Heart right ventricle (tissue), 16 donors: ENCODE measurements at regions not wholly inside any gene's neighbourhood (a gene's known extent, or its start where the extent isn't known, plus 50 kb on each side); places are given as distances from the start of the nearest gene placed in this dataset.
A peak's percentile ranks its signal among the peaks of the same experiment; 100 is the strongest.
"Not testable (repeated sequence)": the region's sequence is repeated elsewhere in the genome, so short reads cannot be mapped to it uniquely, and the experiment has no call there.

Source experiments
- ATAC-seq, 8 donors: fragments of 200-7000 bp; cut with Tn5 transposase; one replicate each; pipeline ENCODE4 v1.9.1; 2020; ENCODE audit warnings: mild to moderate bottlenecking in 8 of 8, moderate library complexity in 8 of 8, moderate number of reproducible peaks in 1 of 8
- DNase-seq, 2 donors: peaks; one replicate each; pipeline ENCODE4 v3.0.0-alpha.2; 2020
- H3K27ac ChIP-seq, 10 donors: fragments of 200-600 bp; sonication (generic) in 2 of 10; one replicate each; pipeline versions ENCODE4 v1.5.0 to v1.8.0; 2020 to 2022; ENCODE audit warnings: mild to moderate bottlenecking in 3 of 10
- H3K27me3 ChIP-seq, 7 donors: fragments of 200-600 bp; one replicate each; pipeline ENCODE4 v1.8.0; 2021 to 2022; ENCODE audit warnings: mild to moderate bottlenecking in 2 of 7
- H3K36me3 ChIP-seq, 9 donors: fragments of 200-600 bp; sonication (generic) in 1 of 9; one replicate each; pipeline versions ENCODE4 v1.5.0 to v1.8.0; 2020 to 2022; ENCODE audit warnings: mild to moderate bottlenecking in 2 of 9
- H3K4me1 ChIP-seq, 9 donors: fragments of 200-600 bp; sonication (generic) in 1 of 9; one replicate each; pipeline versions ENCODE4 v1.5.0 to v1.8.0; 2020 to 2022; ENCODE audit warnings: mild to moderate bottlenecking in 4 of 9
- H3K4me3 ChIP-seq, 10 donors: fragments of 200-600 bp; sonication (generic) in 2 of 10; one replicate each; pipeline versions ENCODE4 v1.5.0 to v1.8.0; 2020 to 2022; ENCODE audit warnings: mild to moderate bottlenecking in 7 of 10, moderate library complexity in 2 of 10
- H3K9me3 ChIP-seq, 11 donors: fragments of 200-600 bp in 10 of 11; sonication (generic) in 2 of 11; one replicate each; pipeline versions ENCODE4 v1.5.0 to v1.8.0; 2013 to 2022; ENCODE audit warnings: mild to moderate bottlenecking in 2 of 11, control low read depth in 1 of 11, moderate library complexity in 1 of 11
- CTCF ChIP-seq, 9 donors: fragments of 200-600 bp; sonication (generic) in 2 of 9; IDR thresholded peaks; one replicate each; pipeline versions ENCODE4 v1.5.0 to v1.8.0; 2021 to 2022; ENCODE audit warnings: antibody characterized with exemption in 9 of 9, mild to moderate bottlenecking in 5 of 9, moderate library complexity in 1 of 9
- whole genome bisulfite sequencing, 2 donors: extraction: QIAGEN DNeasy Blood & Tissue Kit; methylation state at CpG; one replicate each; pipeline ENCODE4 v1.1.7; 2013; ENCODE audit warnings: inconsistent platforms in 1 of 2; 5-methylcytosine and 5-hydroxymethylcytosine counted together
- intact Hi-C, 10 donors: fragments of 100-400 bp; cut with DNase I; formaldehyde crosslinking; loops; one replicate each; pipeline versions ENCODE4 v1.11.1 to v1.14.2; 2022
- donor health status: Arrhythmogenic right ventricular cardiomyopathy.
- donor health status: ischemic (EF 13 %, LVEDD 7.1; RV severe dilation, severe dysfunction).
- donor health status: healthy with polysubstance abuse.
- donor health status: DM: no; HTN: yes; CAD: no.
- donor health status: DM: no; HTN: no; CAD: no.
- donor health status: ischemic (EF 25% LVEDD 6.9; RV normal size, moderate dysfunction).
- donor health status: ischemic (EF 25% LVEDD 5.7; RV mildly dilated, moderate dysfunction).
- donor health status: healthy.
- donor health status: DM: yes; HTN: yes; CAD: no.
- donor health status: Ischemic cardiomyopathy.
- donor health status: ischemic (EF 35%, LVEDD 5.7; RV mildly dilated, moderate dysfunction).
- donor health status: nonischemic (EF 11% LVEDD 7.7; RV severe dilation, severe dysfunction).
- donor health status: DM: yes; HTN: yes; CAD: no.
- donor health status: PGD.
- donor health status: ischemic (EF 29% LVEDD 5.4; RV normal size, mild dysfunction).
- donor health status: nonischemic (EF 23%, LVEDD 6.1; RV moderate dilation, normal function).

GRCh38 chr7:138328215-138328614, 131.8 kb upstream of the TRIM24 start:
- Histone ChIP-seq H3K9me3 (peaks cover 0 to 57% (median 8%) of the 10 kb centered on the region in 11 donors), H3K27me3 (no peaks in the 10 kb centered on the region), H3K4me1 (no peaks in the 10 kb centered on the region), H3K36me3 (no peaks in the 10 kb centered on the region), H3K27ac (no peak overlapping the region), H3K4me3 (no peak overlapping the region)
- no peak for TF ChIP-seq CTCF (IDR thresholded peaks at IDR 0.05)
- DNase-seq (no peak), ATAC-seq (peak in 1 of 8 donors; percentile 77)
- intact Hi-C loops = no loop called here
- 28 to 50% methylated on average over 2 of the region's 2 CpGs for WGBS, 2 donors

- H3K27ac ChIP-seq, intact Hi-C loops, ATAC-seq, H3K27me3 ChIP-seq, H3K4me3 ChIP-seq, DNase-seq, H3K4me1 ChIP-seq, H3K36me3 ChIP-seq: not testable (repeated sequence)
- peaks cover 0 to 65% (median 21%) of the 10 kb centered on the region in 11 donors for H3K9me3 ChIP-seq
- WGBS, 2 donors = 92% methylated on average over 5 of the region's 5 CpGs
Measured at GRCh38 chr7:138332850-138333249, 127.2 kb upstream of the TRIM24 start.

GRCh38 chr7:138338361-138338760, 121.7 kb upstream of the TRIM24 start:
- Histone ChIP-seq H3K4me3 (no peak overlapping the region), H3K36me3 (no peaks in the 10 kb centered on the region), H3K27me3 (no peaks in the 10 kb centered on the region), H3K9me3 (peaks cover 0 to 77% (median 35%) of the 10 kb centered on the region in 11 donors), H3K4me1 (peaks cover 0 to 18% (median 0%) of the 10 kb centered on the region in 9 donors), H3K27ac (peak overlapping the region in 5 of 10 donors; percentile 22 to 63 (median 31))
- DNase-seq = peak; percentile 58 to 88
- TF ChIP-seq CTCF (IDR thresholded peaks at IDR 0.05) = no peak
- intact Hi-C loops = no loop called here
- ATAC-seq = peak; percentile 69 to 98 (median 94)

- H3K4me3 ChIP-seq, H3K27me3 ChIP-seq, intact Hi-C loops, ATAC-seq, DNase-seq, H3K36me3 ChIP-seq: not testable (repeated sequence)
- WGBS, 2 donors = 87 to 95% methylated on average over 7 of the region's 7 CpGs
- peaks cover 0 to 18% (median 0%) of the 10 kb centered on the region in 9 donors for H3K4me1 ChIP-seq
- H3K9me3 ChIP-seq = peaks cover 0 to 78% (median 28%) of the 10 kb centered on the region in 11 donors
- H3K27ac ChIP-seq = peak overlapping the region in 2 of 10 donors; percentile 52 to 63
Measured at GRCh38 chr7:138339229-138339628, 120.8 kb upstream of the TRIM24 start.

- peaks cover 0 to 14% (median 0%) of the 10 kb centered on the region in 9 donors for H3K4me1 ChIP-seq
- TF ChIP-seq CTCF (IDR thresholded peaks at IDR 0.05) = no peak
- H3K27me3 ChIP-seq = no peaks in the 10 kb centered on the region
- H3K9me3 ChIP-seq = peaks cover 0 to 84% (median 35%) of the 10 kb centered on the region in 11 donors
- intact Hi-C loops = loop anchor here in 1 of 10 donors (10.0 kb wide), 1 partner anchor 118 kb away; no protein-coding TSS in a partner anchor
- H3K4me3 ChIP-seq = no peak overlapping the region
- H3K27ac ChIP-seq = no peak overlapping the region
- WGBS, 2 donors = 72 to 97% methylated on average over 4 of the region's 4 CpGs
- no peak for DNase-seq
- H3K36me3 ChIP-seq = no peaks in the 10 kb centered on the region
- ATAC-seq = no peak
Measured at GRCh38 chr7:138342990-138343389, 117.1 kb upstream of the TRIM24 start.
